ENCODE measurements at regions not wholly inside any gene's neighbourhood (a gene's known extent, or its start where the extent isn't known, plus 50 kb on each side); places are given as distances from the start of the nearest gene placed in this dataset.

DNA sequence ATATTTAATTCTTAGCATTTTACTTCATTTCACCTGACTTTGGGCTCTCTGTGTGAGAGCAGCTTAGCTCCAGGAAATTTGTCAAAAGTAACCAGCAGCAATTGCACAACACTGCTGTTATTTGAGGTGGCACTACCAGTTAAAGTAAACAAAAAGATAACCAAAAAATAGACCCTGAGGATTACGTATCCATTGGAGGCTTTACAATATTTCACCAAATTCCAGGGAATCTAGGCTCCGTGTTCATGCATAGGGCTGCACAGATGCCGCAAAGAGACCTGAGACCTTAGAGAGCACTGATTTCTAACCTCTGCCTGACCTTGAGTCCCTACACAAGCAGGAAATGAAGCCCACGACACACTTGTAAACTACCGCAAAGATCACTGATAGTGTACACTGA lies 1392.7 kb upstream of the CDH6 start:
- Histone ChIP-seq H3K9me3 (no peaks in the 10 kb centered on the region), H3K4me1 (no peaks in the 10 kb centered on the region), H3K27me3 (no peaks in the 10 kb centered on the region), H3K4me3 (no peak overlapping the region), H3K36me3 (no peaks in the 10 kb centered on the region), H3K27ac (no peak overlapping the region)
- intact Hi-C loops (cut with DNase I; ENCODE audit: low total_unique reads), result no loop called here
- no peak for DNase-seq (ENCODE audit: low spot score in 2 of 2)
- TF ChIP-seq, protein P1, sequence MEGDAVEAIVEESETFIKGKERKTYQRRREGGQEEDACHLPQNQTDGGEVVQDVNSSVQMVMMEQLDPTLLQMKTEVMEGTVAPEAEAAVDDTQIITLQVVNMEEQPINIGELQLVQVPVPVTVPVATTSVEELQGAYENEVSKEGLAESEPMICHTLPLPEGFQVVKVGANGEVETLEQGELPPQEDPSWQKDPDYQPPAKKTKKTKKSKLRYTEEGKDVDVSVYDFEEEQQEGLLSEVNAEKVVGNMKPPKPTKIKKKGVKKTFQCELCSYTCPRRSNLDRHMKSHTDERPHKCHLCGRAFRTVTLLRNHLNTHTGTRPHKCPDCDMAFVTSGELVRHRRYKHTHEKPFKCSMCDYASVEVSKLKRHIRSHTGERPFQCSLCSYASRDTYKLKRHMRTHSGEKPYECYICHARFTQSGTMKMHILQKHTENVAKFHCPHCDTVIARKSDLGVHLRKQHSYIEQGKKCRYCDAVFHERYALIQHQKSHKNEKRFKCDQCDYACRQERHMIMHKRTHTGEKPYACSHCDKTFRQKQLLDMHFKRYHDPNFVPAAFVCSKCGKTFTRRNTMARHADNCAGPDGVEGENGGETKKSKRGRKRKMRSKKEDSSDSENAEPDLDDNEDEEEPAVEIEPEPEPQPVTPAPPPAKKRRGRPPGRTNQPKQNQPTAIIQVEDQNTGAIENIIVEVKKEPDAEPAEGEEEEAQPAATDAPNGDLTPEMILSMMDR (IDR thresholded peaks at IDR 0.05), result no peak
- TF ChIP-seq POLR2A (IDR thresholded peaks at IDR 0.05) (no peak), POLR2AphosphoS5 (IDR thresholded peaks at IDR 0.05) (no peak)

DNA sequence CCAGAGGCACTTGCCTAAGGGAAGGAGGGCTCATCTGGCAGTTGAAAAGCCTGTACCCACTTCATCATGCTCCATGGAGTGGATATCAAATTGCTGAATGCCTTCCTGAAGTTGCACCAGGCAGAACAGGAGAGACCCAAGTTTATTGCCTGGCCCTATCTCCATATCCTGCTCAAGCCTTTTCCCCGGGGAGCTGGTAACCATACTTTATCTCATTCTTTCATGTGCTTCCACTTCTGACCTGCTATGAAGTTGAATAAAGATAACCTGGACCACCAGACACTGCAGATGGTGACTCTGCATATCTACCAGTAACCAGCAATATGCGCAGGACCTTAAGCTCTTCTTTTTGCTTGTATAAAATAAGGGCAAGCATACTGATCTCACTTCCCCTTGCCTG lies 1397.5 kb upstream of the CDH6 start:
- no peak overlapping the region for H3K4me3 ChIP-seq
- no peaks in the 10 kb centered on the region for H3K36me3 ChIP-seq
- no peaks in the 10 kb centered on the region for H3K9me3 ChIP-seq
- H3K27me3 ChIP-seq, result no peaks in the 10 kb centered on the region
- no peak overlapping the region for H3K27ac ChIP-seq
- intact Hi-C loops (cut with DNase I; ENCODE audit: low total_unique reads), result no loop called here
- no peaks in the 10 kb centered on the region for H3K4me1 ChIP-seq
- TF ChIP-seq POLR2A (IDR thresholded peaks at IDR 0.05) (no peak), POLR2AphosphoS5 (IDR thresholded peaks at IDR 0.05) (no peak)
- TF ChIP-seq, protein P1 (IDR thresholded peaks at IDR 0.05), result no peak
- no peak for DNase-seq (ENCODE audit: low spot score in 2 of 2)

DNA sequence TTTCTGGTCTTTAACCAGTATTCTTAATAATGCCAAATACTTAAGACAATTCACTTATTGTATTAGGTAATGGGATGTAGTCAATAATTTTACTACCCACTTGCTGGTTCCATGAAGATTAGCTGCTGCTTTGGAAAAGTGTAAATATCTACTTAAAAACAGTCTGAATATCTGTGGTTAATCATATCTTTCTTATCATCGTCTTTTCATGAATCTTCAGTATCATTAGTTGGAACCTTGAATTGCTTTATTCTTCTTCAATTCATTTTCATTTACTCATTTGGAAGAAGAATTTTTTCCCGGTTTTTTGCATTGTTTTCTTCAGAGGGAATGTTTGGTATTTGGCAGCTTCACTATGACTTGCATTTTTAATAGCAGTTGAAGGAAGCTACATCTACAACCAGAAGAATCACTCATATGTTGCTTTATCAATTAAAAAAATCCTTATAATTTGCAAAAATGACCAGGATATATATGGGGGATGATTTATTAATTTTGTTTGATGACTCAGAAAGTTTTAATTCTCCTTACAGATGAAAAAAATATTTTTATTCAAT lies 1398.3 kb upstream of the CDH6 start:
- no peaks in the 10 kb centered on the region for H3K4me1 ChIP-seq
- H3K9me3 ChIP-seq, result no peaks in the 10 kb centered on the region
- H3K27me3 ChIP-seq, result no peaks in the 10 kb centered on the region
- no peak for DNase-seq (ENCODE audit: low spot score in 2 of 2)
- intact Hi-C loops (cut with DNase I; ENCODE audit: low total_unique reads), result no loop called here
- H3K4me3 ChIP-seq, result no peak overlapping the region
- no peak overlapping the region for H3K27ac ChIP-seq
- TF ChIP-seq POLR2A (IDR thresholded peaks at IDR 0.05) (no peak), POLR2AphosphoS5 (IDR thresholded peaks at IDR 0.05) (no peak)
- TF ChIP-seq, protein P1 (IDR thresholded peaks at IDR 0.05), result no peak
- no peaks in the 10 kb centered on the region for H3K36me3 ChIP-seq

DNA sequence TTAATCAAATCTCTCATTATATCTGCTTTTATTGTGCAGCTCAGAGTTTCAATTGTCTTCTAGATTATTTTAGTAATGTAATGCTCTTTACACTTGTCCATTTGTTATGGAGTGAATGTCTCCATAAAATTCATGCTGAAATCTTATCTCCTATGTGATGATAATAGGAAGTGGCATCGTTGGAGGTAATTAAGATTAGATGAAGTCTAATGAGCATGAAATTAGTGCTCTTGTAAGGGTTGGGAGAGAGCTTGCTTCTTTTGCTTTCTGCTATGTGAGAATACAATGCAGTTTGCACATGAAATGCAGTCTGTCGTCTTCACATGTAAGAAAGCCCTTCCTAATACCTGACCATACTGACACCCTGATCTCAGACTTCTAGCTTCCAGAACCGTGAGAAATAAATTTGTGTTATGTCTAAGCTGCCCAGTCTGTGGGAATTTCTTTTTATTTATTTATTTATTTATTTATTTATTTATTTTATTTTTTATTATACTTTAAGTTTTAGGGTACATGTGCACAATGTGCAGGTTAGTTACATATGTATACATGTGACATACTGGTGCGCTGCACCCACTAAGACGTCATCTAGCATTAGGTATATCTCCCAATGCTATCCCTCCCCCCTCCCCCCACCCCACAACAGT lies 1399.2 kb upstream of the CDH6 start:
- no peak overlapping the region for H3K4me3 ChIP-seq
- TF ChIP-seq, protein P1 (IDR thresholded peaks at IDR 0.05), result no peak
- no peak for TF ChIP-seq POLR2AphosphoS5 (IDR thresholded peaks at IDR 0.05)
- H3K27ac ChIP-seq, result no peak overlapping the region
- no peak for DNase-seq (ENCODE audit: low spot score in 2 of 2)
- no peaks in the 10 kb centered on the region for H3K9me3 ChIP-seq
- no peaks in the 10 kb centered on the region for H3K4me1 ChIP-seq
- H3K36me3 ChIP-seq, result no peaks in the 10 kb centered on the region
- H3K27me3 ChIP-seq, result no peaks in the 10 kb centered on the region
- intact Hi-C loops (cut with DNase I; ENCODE audit: low total_unique reads), result no loop called here

DNA sequence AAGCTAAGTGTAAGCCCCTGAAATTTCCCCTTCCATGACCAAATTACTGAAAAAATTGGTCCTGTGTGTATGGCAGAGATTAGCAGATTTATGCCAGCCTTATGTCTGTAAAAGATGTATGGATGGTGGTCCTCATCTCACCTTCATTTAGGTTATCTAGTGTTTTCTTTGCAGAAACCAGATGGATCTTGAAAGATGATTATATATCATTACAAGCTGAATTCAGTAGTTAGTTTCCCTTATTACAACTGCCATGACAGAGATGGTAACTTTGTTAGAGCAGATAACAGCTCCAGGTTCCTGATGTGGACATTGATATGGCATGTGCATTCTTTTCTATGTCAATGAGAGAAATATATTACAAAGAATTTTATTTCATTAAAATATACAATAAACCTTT lies 1403.2 kb upstream of the CDH6 start:
- intact Hi-C loops (cut with DNase I; ENCODE audit: low total_unique reads), result no loop called here
- no peak for TF ChIP-seq POLR2AphosphoS5 (IDR thresholded peaks at IDR 0.05)
- TF ChIP-seq, protein P1 (IDR thresholded peaks at IDR 0.05), result no peak
- Histone ChIP-seq H3K4me3 (no peak overlapping the region), H3K36me3 (no peaks in the 10 kb centered on the region), H3K27ac (no peak overlapping the region), H3K9me3 (no peaks in the 10 kb centered on the region), H3K27me3 (no peaks in the 10 kb centered on the region), H3K4me1 (no peaks in the 10 kb centered on the region)
- DNase-seq (ENCODE audit: low spot score in 2 of 2), result no peak
